Thyroid gland (tissue), 4 donors: ENCODE measurements at regions not wholly inside any gene's neighbourhood (a gene's known extent, or its start where the extent isn't known, plus 50 kb on each side); places are given as distances from the start of the nearest gene placed in this dataset.

Experiments used
- CTCF ChIP-seq, 6 experiments: fragments of 200-600 bp in 3 of 6; fragments of 450-650 bp in 3 of 6; sonication (generic) in 3 of 6; IDR thresholded peaks; one replicate each; pipeline ENCODE4 v1.5.1; 2016 to 2019; ENCODE audit warnings: antibody characterized with exemption in 6 of 6, mild to moderate bottlenecking in 2 of 6, inconsistent platforms in 1 of 6, moderate library complexity in 1 of 6
- POLR2A ChIP-seq, 2 donors: fragments of 450-650 bp; IDR thresholded peaks; one replicate each; pipeline ENCODE4 v1.6.1; 2017; ENCODE audit warnings: antibody characterized with exemption in 2 of 2, mild to moderate bottlenecking in 2 of 2, moderate library complexity in 1 of 2

GRCh38 chr6:74623027-74623426 is 582.8 kb downstream of the COL12A1 start:
- TF ChIP-seq CTCF (IDR thresholded peaks at IDR 0.05), result no peak
- TF ChIP-seq POLR2A (IDR thresholded peaks at IDR 0.05), result no peak
